Keratinocyte (primary cell): ENCODE measurements at regions not wholly inside any gene's neighbourhood (a gene's known extent, or its start where the extent isn't known, plus 50 kb on each side); places are given as distances from the start of the nearest gene placed in this dataset.

ENCODE experiments used
- CTCF ChIP-seq, 3 experiments: IDR thresholded peaks in 1 of 3; conservative IDR thresholded peaks in 1 of 3; optimal IDR thresholded peaks in 1 of 3; 2 replicates in 2 of 3; 3 replicates in 1 of 3; pipeline versions ENCODE3 to v1.5.1; 2011; ENCODE audit warnings: low read length in 3 of 3, mild to moderate bottlenecking in 3 of 3, moderate library complexity in 2 of 3, control low read depth in 1 of 3, inconsistent platforms in 1 of 3; ENCODE audit not compliant: insufficient read depth in 2 of 3; ENCODE audit errors: extremely low read depth in 1 of 3
- EZH2 ChIP-seq: IDR thresholded peaks from one replicate; pipeline ENCODE4 v1.6.1; 2012; ENCODE audit warnings: inconsistent platforms, mild to moderate bottlenecking, low read length, moderate library complexity

DNA sequence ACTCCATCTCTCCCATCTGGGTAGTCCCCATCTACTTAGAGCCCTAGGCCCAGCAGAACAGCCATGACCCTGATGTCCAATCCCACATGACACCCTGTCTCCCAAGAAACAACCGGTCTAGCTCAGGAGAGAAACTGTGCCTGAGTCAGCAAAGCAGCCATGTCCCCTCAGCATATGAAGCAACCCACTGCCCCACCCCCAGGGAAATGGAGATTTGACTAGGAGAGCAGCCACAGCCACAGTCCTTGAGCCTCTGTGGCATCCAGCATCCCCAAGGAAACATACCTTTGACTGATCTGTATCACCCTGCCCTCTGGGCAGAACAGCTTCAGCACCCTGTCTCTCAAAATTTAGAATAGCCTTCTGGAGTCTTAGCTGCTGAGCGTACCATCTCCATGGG is 641.9 kb upstream of the FBXO33 start:
- TF ChIP-seq CTCF (optimal IDR thresholded peaks at IDR 0.05 in 1 of 3, IDR thresholded peaks at IDR 0.05 in 1 of 3, conservative IDR thresholded peaks at IDR 0.05 in 1 of 3; ENCODE audit: extremely low read depth in 1 of 3, insufficient read depth in 2 of 3, low read length in 3 of 3) (no peak), EZH2 (no peak)
